ENCODE measurements at regions not wholly inside any gene's neighbourhood (a gene's known extent, or its start where the extent isn't known, plus 50 kb on each side); places are given as distances from the start of the nearest gene placed in this dataset.
A peak's percentile ranks its signal among the peaks of the same experiment; 100 is the strongest.

- H3K36me3 ChIP-seq: no peaks in the 10 kb centered on the region
- H3K27ac ChIP-seq: no peak overlapping the region
- TF ChIP-seq CTCF (IDR thresholded peaks at IDR 0.05; ENCODE audit: low read depth, low read length): no peak
- DNase-seq (ENCODE audit: low read depth in 1 of 2, low spot score in 1 of 2): no peak
- H3K4me1 ChIP-seq (ENCODE audit: low read depth): no peaks in the 10 kb centered on the region
- H3K4me3 ChIP-seq: no peak overlapping the region
- peaks cover 15% of the 10 kb centered on the region for H3K27me3 ChIP-seq
- H3K9me3 ChIP-seq (ENCODE audit: low read depth): no peaks in the 10 kb centered on the region
These were observed 398.4 kb upstream of the NR2F2 start for GRCh38 chr15:95932141-95932540.

- TF ChIP-seq CTCF (IDR thresholded peaks at IDR 0.05; ENCODE audit: low read depth, low read length): no peak
- Histone ChIP-seq H3K9me3 (ENCODE audit: low read depth) (no peaks in the 10 kb centered on the region), H3K27me3 (peaks cover 15% of the 10 kb centered on the region), H3K27ac (no peak overlapping the region), H3K36me3 (no peaks in the 10 kb centered on the region), H3K4me1 (ENCODE audit: low read depth) (no peaks in the 10 kb centered on the region), H3K4me3 (no peak overlapping the region)
- peak in 1 of 2 donors; percentile 35 for DNase-seq (ENCODE audit: low read depth in 1 of 2, low spot score in 1 of 2)
These were observed 397.8 kb upstream of the NR2F2 start for GRCh38 chr15:95932676-95933075.

GRCh38 chr15:95935852-95936251 is 394.6 kb upstream of the NR2F2 start:
- Histone ChIP-seq H3K4me3 (no peak overlapping the region), H3K27me3 (peaks cover 9% of the 10 kb centered on the region), H3K27ac (no peak overlapping the region), H3K4me1 (ENCODE audit: low read depth) (no peaks in the 10 kb centered on the region), H3K36me3 (no peaks in the 10 kb centered on the region), H3K9me3 (ENCODE audit: low read depth) (no peaks in the 10 kb centered on the region)
- TF ChIP-seq CTCF (IDR thresholded peaks at IDR 0.05; ENCODE audit: low read depth, low read length): no peak
- DNase-seq (ENCODE audit: low read depth in 1 of 2, low spot score in 1 of 2): no peak

GRCh38 chr15:95937128-95937528 is 393.4 kb upstream of the NR2F2 start:
- peak in 1 of 2 donors; percentile 58 for DNase-seq (ENCODE audit: low read depth in 1 of 2, low spot score in 1 of 2)

GRCh38 chr15:95940431-95940985 is 390.0 kb upstream of the NR2F2 start:
- H3K27me3 ChIP-seq: peaks cover 9% of the 10 kb centered on the region
- TF ChIP-seq CTCF (IDR thresholded peaks at IDR 0.05; ENCODE audit: low read depth, low read length): no peak
- no peak overlapping the region for H3K27ac ChIP-seq
- H3K4me1 ChIP-seq (ENCODE audit: low read depth): no peaks in the 10 kb centered on the region
- no peaks in the 10 kb centered on the region for H3K36me3 ChIP-seq
- no peaks in the 10 kb centered on the region for H3K9me3 ChIP-seq (ENCODE audit: low read depth)
- no peak for DNase-seq (ENCODE audit: low read depth in 1 of 2, low spot score in 1 of 2)
- no peak overlapping the region for H3K4me3 ChIP-seq

More at GRCh38 chr15:95937128-95937528, 393.4 kb upstream of the NR2F2 start:
- H3K36me3 ChIP-seq: no peaks in the 10 kb centered on the region
- H3K4me3 ChIP-seq: no peak overlapping the region
- no peaks in the 10 kb centered on the region for H3K9me3 ChIP-seq (ENCODE audit: low read depth)
- no peaks in the 10 kb centered on the region for H3K4me1 ChIP-seq (ENCODE audit: low read depth)
- H3K27ac ChIP-seq: no peak overlapping the region
- peaks cover 9% of the 10 kb centered on the region for H3K27me3 ChIP-seq
- TF ChIP-seq CTCF (IDR thresholded peaks at IDR 0.05; ENCODE audit: low read depth, low read length): no peak

All from cardiac muscle cell (in vitro differentiated cells and primary cell).